Stomach (tissue), 8 donors: ENCODE measurements at regions not wholly inside any gene's neighbourhood (a gene's known extent, or its start where the extent isn't known, plus 50 kb on each side); places are given as distances from the start of the nearest gene placed in this dataset.
"Not testable (repeated sequence)": the region's sequence is repeated elsewhere in the genome, so short reads cannot be mapped to it uniquely, and the experiment has no call there.

Source experiments
- DNase-seq, 2 donors: peaks; one replicate each; pipeline versions ENCODE4 v3.0.0 to v3.0.0-alpha.2; 2013 to 2019
- H3K27ac ChIP-seq, 5 donors: fragments of 200-600 bp in 4 of 5; sonication (generic) in 4 of 5; one replicate each; pipeline ENCODE4 v1.5.1; 2013 to 2019; ENCODE audit warnings: mild to moderate bottlenecking in 1 of 5, moderate library complexity in 1 of 5
- H3K27me3 ChIP-seq, 3 donors: fragments of 200-600 bp; sonication (generic); one replicate each; pipeline ENCODE4 v1.5.1; 2017 to 2019; ENCODE audit warnings: mixed run types in 1 of 3
- H3K36me3 ChIP-seq, 4 donors: fragments of 200-600 bp; sonication (generic); 1 replicate in 3 of 4; 2 replicates in 1 of 4; pipeline ENCODE4 v1.5.1; 2016 to 2019
- H3K4me1 ChIP-seq, 4 donors: fragments of 200-600 bp; sonication (generic); one replicate each; pipeline ENCODE4 v1.5.1; 2016 to 2019
- H3K4me3 ChIP-seq, 4 donors: fragments of 200-600 bp; sonication (generic) in 3 of 4; one replicate each; pipeline ENCODE4 v1.5.1; 2016 to 2019; ENCODE audit warnings: mild to moderate bottlenecking in 1 of 4
- H3K9me3 ChIP-seq, 4 donors: fragments of 200-600 bp; sonication (generic); one replicate each; pipeline ENCODE4 v1.5.1; 2016 to 2019
- EP300 ChIP-seq: sonication (generic); formaldehyde crosslinking; IDR thresholded peaks from one replicate; pipeline ENCODE4 v1.6.1; 2017; ENCODE audit warnings: antibody characterized with exemption
- POLR2A ChIP-seq, 4 donors: fragments of 450-650 bp; IDR thresholded peaks; one replicate each; pipeline ENCODE4 v1.6.1; 2016; ENCODE audit warnings: antibody characterized with exemption in 4 of 4, control low read depth in 2 of 4, mild to moderate bottlenecking in 1 of 4, moderate library complexity in 1 of 4
- POLR2AphosphoS5 ChIP-seq, 3 donors: sonication (generic); formaldehyde crosslinking; IDR thresholded peaks; one replicate each; pipeline ENCODE4 v1.6.1; 2016; ENCODE audit warnings: antibody characterized with exemption in 3 of 3
- WGBS, 5 donors: extraction: QIAGEN DNeasy Blood & Tissue Kit in 3 of 5; methylation state at CpG; one replicate each; pipeline versions ENCODE4 v1.1.5 to v1.1.7; 2013 to 2018; 5-methylcytosine and 5-hydroxymethylcytosine counted together
- intact Hi-C: fragments of 100-400 bp; cut with DNase I; formaldehyde crosslinking; loops from one replicate; pipeline ENCODE4 v1.15.1; 2023; ENCODE audit warnings: low total_unique reads
- TF ChIP-seq, protein P1 (sequence below), 7 experiments: fragments of 450-650 bp in 4 of 7; fragments of 200-600 bp in 3 of 7; sonication (generic) in 3 of 7; IDR thresholded peaks; one replicate each; pipeline ENCODE4 v1.5.1; 2016 to 2019; ENCODE audit warnings: antibody characterized with exemption in 7 of 7, control low read depth in 2 of 7, mild to moderate bottlenecking in 1 of 7
- donor health status: healthy with polysubstance abuse.
- donor health status: Bipolar disorder and iron deficiency.
- donor health status: healthy.

DNA sequence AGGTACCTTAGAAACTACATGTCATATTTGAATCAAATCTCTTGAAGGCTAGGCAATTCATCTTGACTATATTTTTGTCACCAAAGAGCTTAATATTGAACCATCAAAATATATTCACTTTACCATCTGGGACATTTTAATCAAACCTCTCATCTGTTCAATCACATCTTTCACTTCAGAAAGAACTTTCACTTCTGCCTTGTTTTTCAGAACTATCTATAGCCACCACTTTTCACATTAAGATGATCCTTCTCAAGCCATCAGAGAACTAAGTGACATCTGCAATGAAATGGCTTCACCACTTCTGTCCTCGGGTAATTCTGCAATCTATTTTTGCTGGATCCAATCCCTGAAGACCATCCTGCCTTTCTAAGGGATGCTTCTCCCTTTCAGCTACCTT, 57.8 kb downstream of the OR2B2 start:
- 86 to 98% (median 94%) methylated on average over 1 of the region's 1 CpG for WGBS, 5 donors
- Histone ChIP-seq H3K9me3 (no peaks in the 10 kb centered on the region), H3K36me3 (no peaks in the 10 kb centered on the region), H3K27me3 (no peaks in the 10 kb centered on the region), H3K4me1 (no peaks in the 10 kb centered on the region), H3K27ac (no peak overlapping the region), H3K4me3 (no peak overlapping the region)
- DNase-seq = no peak
- intact Hi-C loops = no loop called here
- TF ChIP-seq, protein P1, sequence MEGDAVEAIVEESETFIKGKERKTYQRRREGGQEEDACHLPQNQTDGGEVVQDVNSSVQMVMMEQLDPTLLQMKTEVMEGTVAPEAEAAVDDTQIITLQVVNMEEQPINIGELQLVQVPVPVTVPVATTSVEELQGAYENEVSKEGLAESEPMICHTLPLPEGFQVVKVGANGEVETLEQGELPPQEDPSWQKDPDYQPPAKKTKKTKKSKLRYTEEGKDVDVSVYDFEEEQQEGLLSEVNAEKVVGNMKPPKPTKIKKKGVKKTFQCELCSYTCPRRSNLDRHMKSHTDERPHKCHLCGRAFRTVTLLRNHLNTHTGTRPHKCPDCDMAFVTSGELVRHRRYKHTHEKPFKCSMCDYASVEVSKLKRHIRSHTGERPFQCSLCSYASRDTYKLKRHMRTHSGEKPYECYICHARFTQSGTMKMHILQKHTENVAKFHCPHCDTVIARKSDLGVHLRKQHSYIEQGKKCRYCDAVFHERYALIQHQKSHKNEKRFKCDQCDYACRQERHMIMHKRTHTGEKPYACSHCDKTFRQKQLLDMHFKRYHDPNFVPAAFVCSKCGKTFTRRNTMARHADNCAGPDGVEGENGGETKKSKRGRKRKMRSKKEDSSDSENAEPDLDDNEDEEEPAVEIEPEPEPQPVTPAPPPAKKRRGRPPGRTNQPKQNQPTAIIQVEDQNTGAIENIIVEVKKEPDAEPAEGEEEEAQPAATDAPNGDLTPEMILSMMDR (IDR thresholded peaks at IDR 0.05) = no peak
- no peak for TF ChIP-seq POLR2A (IDR thresholded peaks at IDR 0.05)
- no peak for TF ChIP-seq POLR2AphosphoS5 (IDR thresholded peaks at IDR 0.05)
- no peak for TF ChIP-seq EP300

DNA sequence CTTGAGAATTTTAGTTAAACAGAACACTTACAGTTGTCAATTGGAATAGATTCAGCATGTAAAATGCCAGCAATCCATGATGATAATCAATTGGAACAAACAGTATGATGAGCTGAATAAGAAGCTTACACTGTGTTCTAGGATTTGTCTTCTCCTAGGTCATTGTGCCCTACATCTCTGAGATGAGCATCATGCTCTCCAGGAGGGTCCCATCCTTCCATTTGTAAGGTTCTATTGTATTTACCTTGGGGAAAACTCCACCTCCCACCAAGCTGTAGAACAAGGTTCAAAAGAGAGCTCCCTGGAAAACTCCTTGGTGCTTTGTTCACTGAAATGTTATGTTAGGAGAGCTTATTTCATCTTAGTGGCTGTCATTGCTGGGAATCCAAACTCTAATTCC, 60.8 kb downstream of the OR2B2 start:
- H3K4me1 ChIP-seq = no peaks in the 10 kb centered on the region
- intact Hi-C loops = no loop called here

DNA sequence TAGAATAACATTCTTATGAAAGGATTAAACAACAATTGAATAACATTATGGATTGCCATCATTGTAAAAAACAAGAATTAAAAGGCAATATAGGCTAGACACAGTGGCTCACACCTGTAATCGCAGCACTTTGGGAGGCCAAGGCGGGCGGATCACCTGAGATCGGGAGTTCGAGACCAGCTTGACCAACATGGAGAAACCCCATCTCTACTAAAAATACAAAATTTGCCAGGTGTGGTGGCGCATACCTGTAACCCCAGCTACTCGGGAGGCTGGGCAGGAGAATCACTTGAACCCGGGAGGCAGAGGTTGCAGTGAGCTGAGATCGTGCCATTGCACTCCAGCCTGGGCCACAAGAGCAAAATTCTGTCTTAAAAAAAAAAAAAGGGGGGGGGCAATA, 63.2 kb downstream of the OR2B2 start:
- H3K36me3 ChIP-seq, intact Hi-C loops, H3K4me1 ChIP-seq, H3K27me3 ChIP-seq, H3K4me3 ChIP-seq, DNase-seq, H3K9me3 ChIP-seq, H3K27ac ChIP-seq: not testable (repeated sequence)
- WGBS, 5 donors = 94 to 99% (median 97%) methylated on average over 9 of the region's 9 CpGs

More for the DNA sequence above, 60.8 kb downstream of the OR2B2 start:
- Histone ChIP-seq H3K27me3 (no peaks in the 10 kb centered on the region), H3K36me3 (no peaks in the 10 kb centered on the region), H3K27ac (no peak overlapping the region), H3K9me3 (no peaks in the 10 kb centered on the region), H3K4me3 (no peak overlapping the region)
- DNase-seq = no peak
- TF ChIP-seq POLR2A (IDR thresholded peaks at IDR 0.05) (no peak), EP300 (no peak), POLR2AphosphoS5 (IDR thresholded peaks at IDR 0.05) (no peak)
- TF ChIP-seq, protein P1 (IDR thresholded peaks at IDR 0.05) = no peak

DNA sequence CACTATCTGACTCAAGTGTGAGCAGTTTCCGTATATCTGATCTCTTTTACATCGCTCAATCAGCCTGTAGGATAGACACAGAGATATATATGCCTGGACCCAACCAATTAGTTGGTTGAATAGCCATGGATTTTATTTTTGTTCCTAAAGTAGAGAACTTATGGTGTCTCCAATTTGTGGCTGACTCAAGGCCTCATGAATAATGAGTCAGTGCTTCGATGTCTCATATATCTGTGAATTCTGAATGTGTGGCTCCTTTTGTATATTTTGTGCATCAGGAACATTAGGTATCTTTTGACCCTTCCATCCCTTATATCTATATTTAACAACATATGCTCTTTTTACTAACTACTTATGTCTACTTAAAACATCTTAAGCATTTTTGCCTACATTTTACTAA, 64.5 kb downstream of the OR2B2 start:
- no peaks in the 10 kb centered on the region for H3K9me3 ChIP-seq
- H3K27me3 ChIP-seq = no peaks in the 10 kb centered on the region
- 95 to 99% (median 96%) methylated on average over 3 of the region's 3 CpGs for WGBS, 5 donors
- H3K36me3 ChIP-seq = no peaks in the 10 kb centered on the region
- DNase-seq = no peak
- H3K27ac ChIP-seq = no peak overlapping the region
- TF ChIP-seq, protein P1 (IDR thresholded peaks at IDR 0.05) = no peak
- TF ChIP-seq EP300 = no peak
- TF ChIP-seq POLR2A (IDR thresholded peaks at IDR 0.05) = no peak
- TF ChIP-seq POLR2AphosphoS5 (IDR thresholded peaks at IDR 0.05) = no peak
- no peak overlapping the region for H3K4me3 ChIP-seq
- no peaks in the 10 kb centered on the region for H3K4me1 ChIP-seq
- intact Hi-C loops = no loop called here

DNA sequence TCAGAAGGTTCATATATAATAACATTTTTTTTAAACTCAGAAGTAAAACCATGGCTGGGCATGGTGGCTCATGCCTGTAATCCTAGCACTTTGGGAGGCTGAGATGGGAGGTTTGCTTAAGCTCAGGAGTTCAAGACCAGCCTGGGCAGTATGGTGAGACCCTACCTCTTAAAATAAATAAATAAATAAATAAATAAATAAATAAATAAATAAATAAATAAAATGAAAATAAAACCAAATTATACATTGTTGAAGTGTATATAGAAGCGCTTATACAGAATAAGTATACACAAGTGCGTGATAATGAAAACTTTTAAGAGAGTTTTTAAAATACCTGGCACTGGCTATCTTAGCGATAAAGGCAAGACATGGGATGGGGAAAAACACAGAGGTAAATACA, 71.6 kb downstream of the OR2B2 start:
- intact Hi-C loops = no loop called here
- no peak overlapping the region for H3K27ac ChIP-seq

More for the DNA sequence above, 71.6 kb downstream of the OR2B2 start:
- no peaks in the 10 kb centered on the region for H3K36me3 ChIP-seq
- 98 to 100% (median 99%) methylated on average over 3 of the region's 3 CpGs for WGBS, 5 donors
- H3K27me3 ChIP-seq = no peaks in the 10 kb centered on the region
- no peak for TF ChIP-seq POLR2A (IDR thresholded peaks at IDR 0.05)
- TF ChIP-seq, protein P1 (IDR thresholded peaks at IDR 0.05) = no peak
- H3K9me3 ChIP-seq = no peaks in the 10 kb centered on the region
- no peak overlapping the region for H3K4me3 ChIP-seq
- no peak for DNase-seq
- H3K4me1 ChIP-seq = peaks cover 8 to 34% (median 25%) of the 10 kb centered on the region in 4 donors
